ENCODE measurements at regions not wholly inside any gene's neighbourhood (a gene's known extent, or its start where the extent isn't known, plus 50 kb on each side); places are given as distances from the start of the nearest gene placed in this dataset.

- H3K4me3 ChIP-seq (ENCODE audit: low read depth, low read length) = no peak overlapping the region
- TF ChIP-seq POLR2A (IDR thresholded peaks at IDR 0.05; ENCODE audit: extremely low read depth, insufficient read length) = no peak
- no peak for TF ChIP-seq MYC (IDR thresholded peaks at IDR 0.05; ENCODE audit: low read depth, low read length)
- TF ChIP-seq CTCF (IDR thresholded peaks at IDR 0.05; ENCODE audit: low read depth, low read length) = no peak
- TF ChIP-seq MAX (IDR thresholded peaks at IDR 0.05; ENCODE audit: low read depth, low read length) = no peak
- DNase-seq (ENCODE audit: low read depth) = no peak
Observed at GRCh38 chr6:168372889-168373288, 53.3 kb upstream of the DACT2 start.

- H3K4me3 ChIP-seq (ENCODE audit: low read depth, low read length) = no peak overlapping the region
- no peak for DNase-seq (ENCODE audit: low read depth)
- TF ChIP-seq MAX (IDR thresholded peaks at IDR 0.05; ENCODE audit: low read depth, low read length) (no peak), MYC (IDR thresholded peaks at IDR 0.05; ENCODE audit: low read depth, low read length) (no peak), POLR2A (IDR thresholded peaks at IDR 0.05; ENCODE audit: extremely low read depth, insufficient read length) (no peak), CTCF (IDR thresholded peaks at IDR 0.05; ENCODE audit: low read depth, low read length) (no peak)
Observed at GRCh38 chr6:168373389-168373788, 53.8 kb upstream of the DACT2 start.

- TF ChIP-seq POLR2A (IDR thresholded peaks at IDR 0.05; ENCODE audit: extremely low read depth, insufficient read length) (no peak), MYC (IDR thresholded peaks at IDR 0.05; ENCODE audit: low read depth, low read length) (no peak), MAX (IDR thresholded peaks at IDR 0.05; ENCODE audit: low read depth, low read length) (no peak), CTCF (IDR thresholded peaks at IDR 0.05; ENCODE audit: low read depth, low read length) (no peak)
- no peak overlapping the region for H3K4me3 ChIP-seq (ENCODE audit: low read depth, low read length)
- DNase-seq (ENCODE audit: low read depth) = no peak
Observed at GRCh38 chr6:168374051-168374502, 54.5 kb upstream of the DACT2 start.

DNA sequence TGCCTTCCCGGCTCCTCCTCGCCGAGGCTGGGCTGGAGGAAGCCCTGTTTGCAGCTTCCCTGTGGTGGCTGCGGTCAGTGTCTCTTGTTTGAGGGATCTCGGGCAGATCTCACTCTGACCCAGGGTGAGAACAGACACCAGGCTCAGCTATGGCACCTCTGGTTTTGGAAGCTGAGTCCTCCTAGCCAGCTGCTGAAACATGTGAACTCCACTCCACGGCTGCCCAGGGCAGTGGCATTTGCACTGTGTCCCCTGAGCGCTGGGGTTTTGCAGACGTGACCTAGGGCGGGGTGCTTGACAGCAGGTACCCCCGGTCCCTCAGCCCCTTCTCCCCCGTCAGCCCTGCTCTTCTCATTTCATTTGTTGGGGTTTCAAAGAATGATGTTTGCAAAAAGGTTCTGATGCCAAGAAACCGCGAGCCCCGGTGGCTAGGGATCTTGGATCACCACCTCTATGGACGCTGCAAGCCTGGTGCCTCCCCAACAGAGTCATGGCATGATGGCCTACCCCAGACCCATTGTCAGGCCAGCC, 55.0 kb upstream of the DACT2 start:
- TF ChIP-seq CTCF (IDR thresholded peaks at IDR 0.05; ENCODE audit: low read depth, low read length) (no peak), POLR2A (IDR thresholded peaks at IDR 0.05; ENCODE audit: extremely low read depth, insufficient read length) (no peak), MAX (IDR thresholded peaks at IDR 0.05; ENCODE audit: low read depth, low read length) (no peak), MYC (IDR thresholded peaks at IDR 0.05; ENCODE audit: low read depth, low read length) (no peak)
- no peak overlapping the region for H3K4me3 ChIP-seq (ENCODE audit: low read depth, low read length)
- no peak for DNase-seq (ENCODE audit: low read depth)

DNA sequence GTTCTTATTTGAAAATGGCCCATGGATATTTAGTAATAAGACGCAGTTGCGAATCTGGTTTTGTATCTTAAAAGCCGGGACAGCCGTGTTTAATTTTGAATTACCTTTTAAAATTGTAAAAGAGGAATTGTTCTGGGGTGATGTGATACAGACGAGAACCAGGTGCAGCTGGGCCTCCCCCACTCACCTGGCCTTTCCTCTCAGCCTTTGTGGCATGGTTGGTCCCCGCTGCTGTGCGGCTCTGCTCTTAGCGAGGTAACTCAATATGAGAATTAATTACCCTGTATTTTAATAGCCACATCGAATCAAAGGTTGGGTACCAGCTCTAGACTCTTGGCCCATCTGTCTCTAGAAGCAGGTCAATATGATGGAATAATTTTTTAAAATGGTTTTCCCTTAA, 56.5 kb upstream of the DACT2 start:
- H3K4me3 ChIP-seq (ENCODE audit: low read depth, low read length) = no peak overlapping the region
- no peak for DNase-seq (ENCODE audit: low read depth)
- TF ChIP-seq CTCF (IDR thresholded peaks at IDR 0.05; ENCODE audit: low read depth, low read length) = no peak

Data from NB4 (cell line).